HG03575 (cell line): ENCODE measurements at regions not wholly inside any gene's neighbourhood (a gene's known extent, or its start where the extent isn't known, plus 50 kb on each side); places are given as distances from the start of the nearest gene placed in this dataset.

Experiments
- ATAC-seq: cut with Tn5 transposase; IDR thresholded peaks from one replicate; pipeline ENCODE4 v1.9.1; 2021; ENCODE audit not compliant: unreplicated experiment, insufficient number of reproducible peaks, low FRiP score; ENCODE audit errors: extremely low read depth

GRCh38 chr15:35827141-35827540 lies 281.2 kb upstream of the DPH6 start:
- no peak for ATAC-seq

- no peak for ATAC-seq
These were observed 281.9 kb upstream of the DPH6 start for GRCh38 chr15:35827911-35828310.

- no peak for ATAC-seq
These were observed 287.6 kb upstream of the DPH6 start for GRCh38 chr15:35833581-35833980.

- no peak for ATAC-seq
These were observed 288.4 kb upstream of the DPH6 start for GRCh38 chr15:35834216-35834830.

GRCh38 chr15:35834866-35835265 lies 288.9 kb upstream of the DPH6 start:
- ATAC-seq = no peak

GRCh38 chr15:35838424-35839111 lies 292.6 kb upstream of the DPH6 start:
- ATAC-seq = no peak

GRCh38 chr15:35842631-35843030 lies 296.7 kb upstream of the DPH6 start:
- ATAC-seq = no peak

GRCh38 chr15:35843498-35843897 lies 297.5 kb upstream of the DPH6 start:
- no peak for ATAC-seq

- ATAC-seq = no peak
These were observed 304.3 kb upstream of the DPH6 start for GRCh38 chr15:35850284-35850683.

GRCh38 chr15:35851491-35851890 lies 305.5 kb upstream of the DPH6 start:
- no peak for ATAC-seq

GRCh38 chr15:35852818-35853624 lies 307.1 kb upstream of the DPH6 start:
- ATAC-seq = no peak

- ATAC-seq = no peak
These were observed 308.4 kb upstream of the DPH6 start for GRCh38 chr15:35854316-35854715.

GRCh38 chr15:35857567-35858226 lies 311.7 kb upstream of the DPH6 start:
- ATAC-seq = no peak

- no peak for ATAC-seq
These were observed 312.7 kb upstream of the DPH6 start for GRCh38 chr15:35858707-35859106.

GRCh38 chr15:35863655-35864054 lies 317.7 kb upstream of the DPH6 start:
- ATAC-seq = no peak

- no peak for ATAC-seq
These were observed 321.4 kb upstream of the DPH6 start for GRCh38 chr15:35867356-35867755.

GRCh38 chr15:35871282-35871681 lies 325.3 kb upstream of the DPH6 start:
- ATAC-seq = no peak

- no peak for ATAC-seq
These were observed 325.8 kb upstream of the DPH6 start for GRCh38 chr15:35871812-35872211.

- ATAC-seq = no peak
These were observed 326.6 kb upstream of the DPH6 start for GRCh38 chr15:35872577-35872976.
